Left kidney (tissue), 1 donor: ENCODE measurements at regions not wholly inside any gene's neighbourhood (a gene's known extent, or its start where the extent isn't known, plus 50 kb on each side); places are given as distances from the start of the nearest gene placed in this dataset.

Source experiments
- DNase-seq: peaks from one replicate; pipeline ENCODE4 v3.0.0-alpha.2; 2013

- no peak for DNase-seq
Measured at GRCh38 chr1:2865571-2866421, 64.3 kb upstream of the TTC34 start.

GRCh38 chr1:2866422-2867086 is 65.1 kb upstream of the TTC34 start:
- DNase-seq, result no peak

GRCh38 chr1:2867087-2867425 is 65.6 kb upstream of the TTC34 start:
- no peak for DNase-seq

GRCh38 chr1:2867861-2868260 is 66.4 kb upstream of the TTC34 start:
- no peak for DNase-seq

- DNase-seq, result no peak
Measured at GRCh38 chr1:2868571-2869195, 67.2 kb upstream of the TTC34 start.

- DNase-seq, result no peak
Measured at GRCh38 chr1:2871246-2871815, 69.8 kb upstream of the TTC34 start.

GRCh38 chr1:2874207-2874606 is 72.7 kb upstream of the TTC34 start:
- no peak for DNase-seq

- no peak for DNase-seq
Measured at GRCh38 chr1:2874607-2875480, 73.4 kb upstream of the TTC34 start.

GRCh38 chr1:2875707-2876561 is 74.4 kb upstream of the TTC34 start:
- peak; percentile 57 for DNase-seq

GRCh38 chr1:2876846-2877245 is 75.4 kb upstream of the TTC34 start:
- no peak for DNase-seq

GRCh38 chr1:2877391-2877790 is 75.9 kb upstream of the TTC34 start:
- DNase-seq, result no peak

- DNase-seq, result no peak
Measured at GRCh38 chr1:2878591-2878990, 77.1 kb upstream of the TTC34 start.

- DNase-seq, result no peak
Measured at GRCh38 chr1:2879026-2879425, 77.5 kb upstream of the TTC34 start.

GRCh38 chr1:2879591-2879990 is 78.1 kb upstream of the TTC34 start:
- DNase-seq, result no peak

GRCh38 chr1:2880086-2880485 is 78.6 kb upstream of the TTC34 start:
- no peak for DNase-seq

- no peak for DNase-seq
Measured at GRCh38 chr1:2880812-2881295, 79.4 kb upstream of the TTC34 start.

GRCh38 chr1:2881556-2881955 is 80.1 kb upstream of the TTC34 start:
- DNase-seq, result no peak

GRCh38 chr1:2882966-2883696 is 81.6 kb upstream of the TTC34 start:
- DNase-seq, result peak; percentile 59

- DNase-seq, result no peak
Measured at GRCh38 chr1:2885001-2885400, 83.5 kb upstream of the TTC34 start.

GRCh38 chr1:2886631-2887030 is 85.1 kb upstream of the TTC34 start:
- DNase-seq, result no peak
